ENCODE measurements at regions not wholly inside any gene's neighbourhood (a gene's known extent, or its start where the extent isn't known, plus 50 kb on each side); places are given as distances from the start of the nearest gene placed in this dataset.

GRCh38 chr12:65747338-65747737, 76.9 kb upstream of the HMGA2 start:
- Mint-ChIP-seq H3K4me3 (no peak overlapping the region), H3K4me1 (peaks cover 42% of the 10 kb centered on the region), H3K36me3 (ENCODE audit: low read depth) (peaks cover 13% of the 10 kb centered on the region), H3K27ac (no peak overlapping the region), H3K9me3 (peaks cover 20% of the 10 kb centered on the region), H3K27me3 (ENCODE audit: low read depth, poor library complexity) (peaks cover 7% of the 10 kb centered on the region)
- DNase-seq = no peak
- TF ChIP-seq CTCF (IDR thresholded peaks at IDR 0.05) = no peak

DNA sequence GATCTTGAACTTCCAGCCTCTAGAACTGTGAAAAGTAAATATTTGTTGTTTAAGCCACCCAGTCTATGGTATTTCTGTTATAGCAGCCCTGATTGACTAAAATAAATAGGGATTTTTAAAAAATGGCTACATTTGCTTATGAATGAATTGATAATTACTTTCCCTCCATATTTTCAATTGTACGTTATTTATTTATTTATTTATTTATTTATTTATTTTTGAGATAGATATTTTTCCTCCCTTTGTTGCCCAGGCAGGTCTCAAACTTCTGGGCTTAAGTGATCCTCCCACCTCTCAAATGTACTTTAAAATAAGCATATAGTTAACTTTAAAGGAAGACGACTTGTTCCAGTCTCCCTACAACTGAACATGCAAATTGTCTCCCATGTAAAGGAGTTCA, 76.0 kb upstream of the HMGA2 start:
- Mint-ChIP-seq H3K4me3 (no peak overlapping the region), H3K9me3 (peaks cover 20% of the 10 kb centered on the region), H3K4me1 (peaks cover 34% of the 10 kb centered on the region), H3K27me3 (ENCODE audit: low read depth, poor library complexity) (peaks cover 7% of the 10 kb centered on the region), H3K36me3 (ENCODE audit: low read depth) (peaks cover 13% of the 10 kb centered on the region), H3K27ac (no peak overlapping the region)
- DNase-seq = no peak
- no peak for TF ChIP-seq CTCF (IDR thresholded peaks at IDR 0.05)

- Mint-ChIP-seq H3K27me3 (ENCODE audit: low read depth, poor library complexity) (no peaks in the 10 kb centered on the region), H3K36me3 (ENCODE audit: low read depth) (no peaks in the 10 kb centered on the region), H3K27ac (no peak overlapping the region)
Measured at GRCh38 chr12:65754290-65754689, 70.0 kb upstream of the HMGA2 start.

GRCh38 chr12:65754744-65755595, 69.3 kb upstream of the HMGA2 start:
- no peak for DNase-seq

More at GRCh38 chr12:65754290-65754689, 70.0 kb upstream of the HMGA2 start:
- DNase-seq = no peak
- Mint-ChIP-seq H3K9me3 (peaks cover under 1% of the 10 kb centered on the region), H3K4me1 (peaks cover 31% of the 10 kb centered on the region), H3K4me3 (no peak overlapping the region)
- TF ChIP-seq CTCF (IDR thresholded peaks at IDR 0.05) = no peak

DNA sequence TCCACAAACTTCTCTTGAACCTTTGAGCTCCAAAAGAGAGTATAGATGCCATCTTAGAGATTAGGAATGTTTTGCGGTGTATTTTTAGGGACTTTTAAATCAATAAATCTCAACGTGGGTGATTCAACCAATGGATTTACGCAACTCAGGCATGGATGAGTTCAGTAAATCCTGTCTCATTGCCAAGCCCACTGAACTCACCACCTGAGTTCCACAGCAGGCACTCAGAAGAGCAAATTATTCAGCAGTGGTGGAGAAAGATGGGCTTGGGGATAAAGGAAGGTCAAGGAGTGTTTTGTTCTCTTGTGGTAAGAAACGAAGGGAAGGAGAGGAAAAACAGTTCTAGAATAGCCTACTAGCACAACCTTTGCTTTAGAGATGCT, 68.7 kb upstream of the HMGA2 start:
- no peak for DNase-seq
- peaks cover 8% of the 10 kb centered on the region for H3K9me3 Mint-ChIP-seq
- no peak overlapping the region for H3K4me3 Mint-ChIP-seq
- TF ChIP-seq CTCF (IDR thresholded peaks at IDR 0.05) = no peak
- peak overlapping the region; percentile 64 for H3K27ac Mint-ChIP-seq
- peaks cover 31% of the 10 kb centered on the region for H3K4me1 Mint-ChIP-seq
- H3K27me3 Mint-ChIP-seq (ENCODE audit: low read depth, poor library complexity) = no peaks in the 10 kb centered on the region
- no peaks in the 10 kb centered on the region for H3K36me3 Mint-ChIP-seq (ENCODE audit: low read depth)

More at GRCh38 chr12:65754744-65755595, 69.3 kb upstream of the HMGA2 start:
- no peaks in the 10 kb centered on the region for H3K27me3 Mint-ChIP-seq (ENCODE audit: low read depth, poor library complexity)
- no peak overlapping the region for H3K4me3 Mint-ChIP-seq
- peak overlapping the region; percentile 64 for H3K27ac Mint-ChIP-seq
- peaks cover 31% of the 10 kb centered on the region for H3K4me1 Mint-ChIP-seq
- no peak for TF ChIP-seq CTCF (IDR thresholded peaks at IDR 0.05)
- peaks cover 4% of the 10 kb centered on the region for H3K9me3 Mint-ChIP-seq
- H3K36me3 Mint-ChIP-seq (ENCODE audit: low read depth) = no peaks in the 10 kb centered on the region

- peaks cover 4% of the 10 kb centered on the region for H3K27me3 Mint-ChIP-seq (ENCODE audit: low read depth, poor library complexity)
- no peaks in the 10 kb centered on the region for H3K36me3 Mint-ChIP-seq (ENCODE audit: low read depth)
- TF ChIP-seq CTCF (IDR thresholded peaks at IDR 0.05) = no peak
- H3K4me1 Mint-ChIP-seq = peaks cover 31% of the 10 kb centered on the region
- no peak overlapping the region for H3K27ac Mint-ChIP-seq
- no peak for DNase-seq
- H3K9me3 Mint-ChIP-seq = peaks cover 11% of the 10 kb centered on the region
- H3K4me3 Mint-ChIP-seq = no peak overlapping the region
Measured at GRCh38 chr12:65756267-65756666, 68.0 kb upstream of the HMGA2 start.

Data from nephron progenitor cell (in vitro differentiated cells).